Fibroblast of the aortic adventitia (primary cell): ENCODE measurements at regions not wholly inside any gene's neighbourhood (a gene's known extent, or its start where the extent isn't known, plus 50 kb on each side); places are given as distances from the start of the nearest gene placed in this dataset.
A peak's percentile ranks its signal among the peaks of the same experiment; 100 is the strongest.

ENCODE experiments used
- DNase-seq: peaks from one replicate; pipeline ENCODE4 v3.0.0-alpha.2; 2010; ENCODE audit warnings: low read depth
- H3K4me3 ChIP-seq: 2 replicates; pipeline ENCODE4 v1.5.1; 2011; ENCODE audit warnings: low read depth, mild to moderate bottlenecking, control low read depth, low read length, moderate library complexity
- TF ChIP-seq, protein P1 (sequence below): IDR thresholded peaks from 2 replicates; pipeline ENCODE4 v1.5.1; 2011; ENCODE audit warnings: mild to moderate bottlenecking, low read length, control low read depth, inconsistent platforms; ENCODE audit not compliant: insufficient read depth

- H3K4me3 ChIP-seq = no peak overlapping the region
- TF ChIP-seq, protein P1, sequence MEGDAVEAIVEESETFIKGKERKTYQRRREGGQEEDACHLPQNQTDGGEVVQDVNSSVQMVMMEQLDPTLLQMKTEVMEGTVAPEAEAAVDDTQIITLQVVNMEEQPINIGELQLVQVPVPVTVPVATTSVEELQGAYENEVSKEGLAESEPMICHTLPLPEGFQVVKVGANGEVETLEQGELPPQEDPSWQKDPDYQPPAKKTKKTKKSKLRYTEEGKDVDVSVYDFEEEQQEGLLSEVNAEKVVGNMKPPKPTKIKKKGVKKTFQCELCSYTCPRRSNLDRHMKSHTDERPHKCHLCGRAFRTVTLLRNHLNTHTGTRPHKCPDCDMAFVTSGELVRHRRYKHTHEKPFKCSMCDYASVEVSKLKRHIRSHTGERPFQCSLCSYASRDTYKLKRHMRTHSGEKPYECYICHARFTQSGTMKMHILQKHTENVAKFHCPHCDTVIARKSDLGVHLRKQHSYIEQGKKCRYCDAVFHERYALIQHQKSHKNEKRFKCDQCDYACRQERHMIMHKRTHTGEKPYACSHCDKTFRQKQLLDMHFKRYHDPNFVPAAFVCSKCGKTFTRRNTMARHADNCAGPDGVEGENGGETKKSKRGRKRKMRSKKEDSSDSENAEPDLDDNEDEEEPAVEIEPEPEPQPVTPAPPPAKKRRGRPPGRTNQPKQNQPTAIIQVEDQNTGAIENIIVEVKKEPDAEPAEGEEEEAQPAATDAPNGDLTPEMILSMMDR = no peak
- DNase-seq = no peak
Measured at GRCh38 chr13:40238761-40239160, 427.7 kb downstream of the FOXO1 start.

GRCh38 chr13:40240293-40240692 is 426.1 kb downstream of the FOXO1 start:
- no peak overlapping the region for H3K4me3 ChIP-seq
- TF ChIP-seq, protein P1 = no peak

GRCh38 chr13:40241125-40241798 is 425.2 kb downstream of the FOXO1 start:
- TF ChIP-seq, protein P1 = no peak
- DNase-seq = no peak
- no peak overlapping the region for H3K4me3 ChIP-seq

More at GRCh38 chr13:40240293-40240692, 426.1 kb downstream of the FOXO1 start:
- DNase-seq = no peak

DNA sequence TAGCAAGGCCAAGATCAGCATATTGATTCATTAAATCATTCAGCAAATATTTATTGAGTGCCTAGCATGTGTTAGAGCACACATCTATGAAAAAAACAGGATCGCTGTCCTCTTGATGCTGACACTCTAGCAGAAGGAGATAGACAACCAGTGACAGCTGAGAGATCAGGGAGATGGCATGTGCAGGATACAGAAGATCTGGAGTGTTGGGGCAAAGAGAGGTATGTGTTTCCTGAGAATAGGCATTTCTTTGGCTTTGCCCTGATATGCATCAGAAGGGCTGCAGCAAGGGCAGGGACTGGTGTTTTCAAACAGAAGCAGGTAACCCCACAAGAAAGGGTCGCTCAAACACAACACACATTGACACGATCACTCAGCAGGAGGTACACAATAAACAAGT is 423.4 kb downstream of the FOXO1 start:
- DNase-seq = no peak
- TF ChIP-seq, protein P1 = no peak
- H3K4me3 ChIP-seq = no peak overlapping the region

DNA sequence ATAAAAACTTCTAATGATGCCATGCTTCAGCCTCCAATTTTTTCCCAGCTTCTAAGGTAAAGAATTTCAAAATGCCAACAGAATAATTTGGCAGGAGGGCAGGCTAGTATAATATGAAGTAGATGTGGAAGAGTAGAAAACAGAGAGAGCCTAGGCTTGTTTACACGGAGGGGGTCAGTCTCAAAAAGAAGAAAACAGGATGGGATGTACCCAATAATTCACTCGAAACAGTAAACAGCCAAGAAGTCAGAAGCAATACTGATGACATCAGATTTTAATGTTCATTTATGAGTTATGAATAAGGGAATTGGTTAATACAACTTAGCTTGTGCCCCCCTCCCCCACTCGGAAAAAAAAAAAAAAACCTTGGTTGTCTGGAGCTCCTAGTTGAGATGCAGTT is 422.5 kb downstream of the FOXO1 start:
- no peak for DNase-seq
- H3K4me3 ChIP-seq = no peak overlapping the region
- TF ChIP-seq, protein P1 = no peak

DNA sequence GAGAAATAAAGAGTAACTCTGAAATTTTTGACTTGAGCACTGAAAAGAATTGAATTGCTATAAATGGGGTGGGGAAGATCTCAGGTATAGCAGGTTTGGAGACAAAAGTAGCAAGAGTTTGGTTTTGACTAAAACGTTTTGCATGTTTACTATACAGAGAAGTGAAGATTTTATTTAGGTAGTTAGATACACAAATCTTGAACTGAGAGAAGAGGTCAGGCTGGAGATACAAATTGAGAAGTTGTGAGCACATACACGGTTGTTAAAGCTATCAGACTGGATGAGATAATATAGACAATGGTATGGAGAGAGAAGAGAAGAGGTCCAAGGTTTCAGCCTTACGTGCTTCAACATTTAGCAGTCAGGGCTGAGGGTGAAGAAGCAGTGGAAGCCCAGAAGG is 420.9 kb downstream of the FOXO1 start:
- no peak overlapping the region for H3K4me3 ChIP-seq
- no peak for DNase-seq
- TF ChIP-seq, protein P1 = no peak

- TF ChIP-seq, protein P1 = no peak
- H3K4me3 ChIP-seq = no peak overlapping the region
- peak; percentile 77 for DNase-seq
Measured at GRCh38 chr13:40247845-40248244, 418.6 kb downstream of the FOXO1 start.
